Stimulated activated CD4-positive, alpha-beta T cell treated with anti-CD3 and anti-CD28 coated beads, Interleukin-12 subunit alpha, Interleukin-12 subunit beta, amount 100 ng/mL, for 4 hours (primary cell): ENCODE measurements at regions not wholly inside any gene's neighbourhood (a gene's known extent, or its start where the extent isn't known, plus 50 kb on each side); places are given as distances from the start of the nearest gene placed in this dataset.

Experiments used
- DNase-seq: peaks from one replicate; pipeline ENCODE4 v3.0.0-alpha.2; 2020

DNA sequence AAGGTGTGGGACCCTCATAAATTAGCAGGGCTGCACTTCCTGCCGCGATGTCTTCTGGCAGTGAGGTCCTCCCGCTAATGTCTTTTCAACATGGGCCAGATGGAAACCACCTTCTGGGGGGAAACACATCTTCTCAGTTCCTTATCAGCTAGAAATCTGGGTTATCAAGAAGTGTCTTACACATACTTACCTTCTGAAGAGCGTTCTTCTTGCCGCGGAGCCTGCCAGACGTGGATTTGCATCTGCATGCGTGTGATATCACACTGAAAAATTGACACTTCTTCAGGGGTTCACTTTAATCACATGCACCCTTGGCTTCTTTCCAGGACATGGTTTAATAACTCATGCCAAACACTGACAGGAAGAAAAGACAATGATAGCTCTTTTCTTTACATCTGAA, 163.5 kb upstream of the SOX11 start:
- no peak for DNase-seq

DNA sequence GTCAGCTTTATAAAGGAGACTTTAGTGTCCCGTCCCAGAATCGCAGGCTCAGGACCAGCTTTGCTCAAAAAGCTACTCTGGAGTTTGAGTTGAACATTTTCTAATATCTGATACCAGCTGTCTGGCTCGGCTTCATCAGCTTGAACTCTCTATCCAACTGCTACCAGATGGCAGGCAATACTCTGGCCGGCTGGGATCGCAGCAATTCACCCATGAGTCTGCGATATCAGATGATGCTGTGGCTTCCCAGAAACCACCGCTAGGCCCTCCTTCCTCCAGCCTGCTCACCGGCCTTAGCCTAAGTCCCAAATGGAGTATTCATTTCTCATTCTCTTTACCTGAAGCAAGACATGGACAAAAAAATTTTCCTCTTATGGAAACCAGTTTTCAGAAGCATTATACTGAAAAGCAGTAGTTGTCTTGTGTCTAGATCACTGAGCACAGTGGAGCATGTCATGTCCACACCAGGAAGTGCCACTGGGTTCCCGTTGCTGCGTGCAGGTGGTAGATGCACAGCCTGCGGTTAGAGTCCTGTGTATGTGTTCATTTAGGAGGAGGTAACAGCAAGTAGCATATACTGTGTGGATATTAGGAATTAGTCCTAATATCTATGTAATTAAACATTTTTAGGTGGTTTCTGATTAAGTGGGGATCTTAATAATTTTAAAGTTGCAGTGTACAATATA, 162.0 kb upstream of the SOX11 start:
- no peak for DNase-seq

DNA sequence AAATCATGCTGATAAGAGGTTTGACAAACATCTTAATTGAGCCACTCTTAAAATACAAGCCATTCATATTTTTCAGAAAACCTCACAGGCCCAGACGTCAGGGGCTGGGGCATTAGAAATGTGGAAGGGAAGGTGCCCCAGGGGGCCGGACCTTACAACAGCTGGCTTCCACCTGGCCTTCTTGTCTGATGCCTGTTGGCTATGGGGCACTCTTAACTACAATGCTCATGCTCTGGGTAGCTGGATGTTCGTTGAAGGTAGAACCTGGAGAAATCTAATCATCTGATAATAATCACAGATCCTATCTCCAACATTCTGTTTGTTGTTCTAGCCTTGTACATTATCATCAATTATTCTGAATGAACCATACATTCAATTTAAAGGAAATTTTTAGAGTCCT, 156.9 kb upstream of the SOX11 start:
- DNase-seq: no peak

DNA sequence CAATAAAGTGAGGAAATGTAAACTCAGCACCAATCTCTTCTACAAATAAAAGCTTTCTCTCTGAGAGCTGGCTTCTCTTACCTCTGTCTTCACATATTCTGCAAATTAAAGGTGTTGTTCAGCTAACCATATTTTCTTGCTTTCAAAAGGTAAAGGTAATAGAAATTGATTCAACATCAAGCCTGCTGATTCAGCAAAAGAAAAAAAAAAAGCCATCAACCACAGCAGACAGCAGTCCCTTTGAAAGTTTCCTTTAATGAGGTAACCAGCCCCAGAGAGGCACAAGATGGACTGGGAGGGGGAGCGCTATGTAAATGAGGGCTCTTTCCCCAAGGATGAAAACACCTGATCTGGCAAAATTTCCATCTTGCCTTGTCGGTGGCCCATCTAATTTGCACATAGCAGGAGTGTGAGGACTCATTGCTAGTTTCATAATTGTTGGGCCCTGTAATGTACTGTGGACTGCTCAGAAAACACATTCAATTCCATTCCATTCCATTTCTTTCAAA, 154.9 kb upstream of the SOX11 start:
- no peak for DNase-seq

DNA sequence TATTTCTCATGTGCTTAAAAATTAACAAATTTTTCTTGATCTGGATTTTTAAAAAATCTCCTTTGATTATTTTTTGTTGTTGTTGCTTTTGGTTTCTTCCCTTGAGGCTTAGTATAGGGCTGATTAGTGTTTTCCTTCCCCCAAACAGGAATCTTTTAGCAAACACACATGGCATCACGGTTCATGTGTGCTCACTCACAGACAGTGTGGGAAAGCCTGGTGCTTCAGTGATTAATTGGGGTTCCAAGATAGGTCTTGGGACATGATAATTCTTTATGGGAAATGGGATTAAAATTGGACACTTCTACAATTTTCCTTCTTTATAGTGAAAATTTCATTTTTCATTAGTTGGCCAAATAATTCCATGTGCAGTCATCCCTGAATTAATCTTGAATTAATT, 153.9 kb upstream of the SOX11 start:
- DNase-seq: no peak

DNA sequence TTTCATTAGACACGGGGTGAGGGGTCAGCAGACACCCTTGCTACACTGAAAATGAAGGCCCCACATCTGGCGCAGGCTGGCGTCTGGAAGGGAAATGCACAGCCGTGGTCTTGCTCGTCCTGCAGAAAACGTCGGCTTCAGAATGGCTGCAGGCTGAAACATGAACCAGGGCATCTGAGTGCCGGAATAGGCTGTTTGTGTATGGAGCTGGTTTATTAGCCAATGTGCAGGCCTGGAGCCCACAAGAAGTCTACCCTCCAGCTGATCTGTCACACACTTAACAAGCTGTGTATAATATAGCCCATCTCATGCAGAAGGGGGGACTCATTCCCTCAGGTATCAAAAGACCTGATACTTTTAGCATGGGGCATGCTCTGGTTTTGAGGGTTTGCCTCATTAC, 153.4 kb upstream of the SOX11 start:
- DNase-seq: no peak

DNA sequence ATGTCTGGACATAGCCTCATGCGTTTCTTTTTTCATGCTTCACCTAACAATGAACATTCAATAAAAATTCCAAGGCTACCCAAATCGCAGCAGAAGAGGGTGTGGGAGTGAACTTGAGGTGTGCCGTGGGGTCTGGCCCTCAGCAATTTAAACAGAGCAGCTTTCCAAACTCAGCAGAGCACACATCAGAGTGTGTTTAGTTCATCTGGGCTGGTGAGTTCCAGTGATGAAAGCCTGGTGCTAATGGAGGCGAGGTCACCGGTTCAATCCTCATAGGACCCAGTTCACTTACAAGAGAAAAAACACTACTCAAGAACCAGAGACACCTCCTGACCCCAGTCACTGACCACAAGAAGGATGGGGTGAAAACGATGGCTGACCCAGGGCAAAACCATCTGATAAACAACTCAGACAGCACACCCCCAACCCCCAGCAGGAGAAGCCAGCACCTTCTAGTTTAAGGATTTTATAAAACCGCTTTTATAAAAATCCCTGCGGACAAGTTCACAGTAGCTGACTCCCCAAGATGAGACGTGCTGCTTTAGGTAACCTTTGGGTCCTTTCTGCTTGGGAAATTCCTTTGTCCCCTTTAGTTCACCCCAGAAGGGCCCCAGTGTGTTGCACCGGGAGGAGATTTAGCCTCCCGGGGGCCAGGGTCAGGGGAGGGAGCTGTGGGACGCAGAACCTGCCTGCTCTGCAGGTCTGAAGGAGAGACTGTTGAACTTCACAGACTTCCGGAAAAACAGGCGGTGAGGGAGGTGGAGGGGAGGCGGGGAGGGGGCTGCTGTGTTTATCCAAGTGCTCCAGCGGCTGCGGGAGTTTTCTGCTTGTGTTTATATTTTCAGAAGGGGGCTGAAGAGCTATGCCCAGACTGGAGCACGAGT, 152.7 kb upstream of the SOX11 start:
- DNase-seq: no peak

DNA sequence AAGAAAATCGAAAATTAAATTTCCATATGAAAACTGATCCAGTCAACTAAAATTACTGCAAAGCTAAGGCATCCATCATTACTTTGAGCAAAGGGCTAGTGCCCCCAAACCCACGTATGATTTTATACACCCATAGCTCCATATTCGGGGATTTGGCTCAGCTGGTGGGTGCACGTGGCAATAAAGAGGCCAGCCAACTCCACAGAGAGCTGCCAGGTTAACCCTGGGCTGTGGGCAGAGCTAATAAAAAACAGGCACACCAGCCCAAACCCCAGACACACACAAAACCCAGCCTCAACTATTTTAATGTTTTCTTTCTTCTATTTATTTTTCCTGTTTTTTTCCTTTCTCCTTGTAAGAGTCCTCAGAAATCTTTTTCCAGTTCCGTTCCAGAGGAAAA, 151.3 kb upstream of the SOX11 start:
- DNase-seq: no peak

DNA sequence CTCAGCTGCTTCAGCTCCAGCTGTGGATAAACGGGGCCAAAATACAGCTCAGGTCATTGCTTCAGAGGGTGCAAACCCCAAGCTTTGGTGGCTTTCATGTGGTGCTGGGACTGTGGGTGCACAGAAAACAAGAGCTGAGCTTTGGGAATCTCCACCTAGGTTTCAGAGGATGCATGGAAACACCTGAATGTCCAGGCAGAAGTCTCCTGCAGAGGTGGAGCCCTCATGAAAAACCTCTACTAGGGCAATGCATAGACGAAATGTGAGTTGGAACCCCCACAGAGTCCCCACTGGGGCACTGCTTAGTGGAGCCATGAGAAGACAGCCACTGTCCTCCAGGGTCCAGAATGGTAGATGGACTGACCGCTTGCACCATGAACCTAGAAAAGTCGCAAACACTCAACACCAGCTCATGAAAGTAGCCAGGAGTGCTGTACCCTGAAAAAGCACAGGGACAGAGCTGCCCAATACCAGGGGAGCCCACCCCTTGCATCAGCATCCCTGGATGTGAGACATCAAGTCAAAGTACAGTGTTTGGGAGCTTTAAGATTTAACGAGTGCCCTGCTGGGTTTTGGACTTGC, 147.9 kb upstream of the SOX11 start:
- no peak for DNase-seq

DNA sequence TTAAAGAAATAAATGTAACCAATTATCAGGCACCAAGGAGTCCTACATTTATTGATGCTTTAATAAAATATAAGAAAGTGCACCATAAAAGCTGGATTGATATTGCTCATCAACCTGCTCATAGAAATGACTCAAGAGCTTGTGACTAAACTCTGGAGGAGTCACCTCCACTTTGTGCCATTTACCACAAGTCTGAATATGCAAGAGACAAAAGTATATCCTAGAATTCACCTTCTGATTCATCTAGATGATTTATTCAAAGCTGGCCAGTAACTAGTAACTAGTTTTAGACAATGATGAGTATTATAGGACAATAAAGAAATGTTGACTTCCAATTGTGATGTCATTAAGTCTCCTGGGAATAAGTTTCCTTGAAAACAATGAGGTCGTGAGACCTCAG, 146.0 kb upstream of the SOX11 start:
- no peak for DNase-seq

DNA sequence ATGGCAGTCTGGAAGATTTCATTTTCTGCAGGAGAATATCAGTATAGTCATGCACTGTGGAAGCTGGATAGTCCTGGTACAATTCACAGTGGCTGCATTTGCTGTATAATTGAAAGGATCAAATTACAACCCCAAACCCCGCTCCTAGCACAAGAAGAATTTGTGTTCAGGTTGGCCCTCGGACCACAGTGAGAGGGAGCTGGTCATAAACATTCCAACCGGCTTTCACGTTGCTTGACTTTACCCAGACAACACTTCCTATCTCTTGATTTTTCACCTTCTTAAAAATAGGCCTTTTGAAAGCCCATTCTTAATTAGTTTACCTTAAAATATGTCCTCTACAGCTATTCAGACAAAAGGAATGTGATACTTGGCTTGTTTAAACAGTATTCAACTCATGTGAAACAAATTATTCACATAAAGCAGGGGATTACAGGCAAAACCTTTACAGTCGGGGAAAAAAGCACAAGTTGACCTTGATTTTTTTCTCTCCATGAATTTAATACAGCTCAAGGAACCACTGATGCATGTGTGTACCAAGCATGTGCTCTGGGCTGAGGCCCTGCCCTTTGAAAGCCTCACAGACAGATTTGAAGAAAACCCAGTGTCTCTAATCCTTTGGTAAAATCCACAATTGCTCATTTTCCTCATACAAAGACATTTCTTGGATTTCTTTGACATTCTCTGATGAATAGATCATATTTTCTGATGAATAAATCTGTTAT, 143.0 kb upstream of the SOX11 start:
- no peak for DNase-seq

DNA sequence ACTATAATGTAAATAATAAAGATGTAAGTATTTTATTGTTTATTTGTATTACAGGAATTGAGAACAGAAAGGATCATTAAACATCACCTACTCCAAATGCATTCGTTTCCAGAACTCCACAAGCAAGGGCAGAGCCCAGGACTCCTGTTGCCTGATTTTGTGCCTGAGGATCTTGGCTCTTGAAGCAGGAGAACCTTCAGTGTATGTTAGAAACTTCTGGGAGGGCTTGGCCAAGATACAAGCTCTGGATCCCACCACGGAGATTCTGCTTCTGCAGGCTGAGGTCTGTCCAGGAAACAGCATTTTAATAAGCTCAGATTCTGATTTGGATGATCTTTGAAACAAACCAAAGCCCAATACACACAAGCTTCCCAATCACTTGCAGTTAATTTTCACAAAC, 142.4 kb upstream of the SOX11 start:
- no peak for DNase-seq

DNA sequence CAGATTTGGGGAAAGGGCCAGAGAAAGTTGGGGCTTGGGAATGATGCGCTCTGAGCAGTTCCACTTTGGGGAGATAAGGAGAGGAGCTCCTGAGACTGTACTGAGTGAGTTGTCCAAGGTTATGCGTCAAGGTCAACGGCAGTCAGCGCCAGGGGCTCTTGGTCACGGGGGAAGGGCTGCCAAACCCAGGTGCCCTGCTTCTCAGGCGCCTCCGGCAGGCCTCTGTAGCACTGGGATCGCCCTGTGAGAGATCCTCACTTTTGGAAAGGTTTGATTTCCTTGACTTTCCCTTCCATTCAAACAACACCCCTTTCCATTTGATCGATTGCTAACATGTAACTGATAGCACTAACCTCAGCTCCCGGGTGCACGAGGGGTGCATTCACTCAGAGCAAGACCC, 136.5 kb upstream of the SOX11 start:
- DNase-seq: no peak

DNA sequence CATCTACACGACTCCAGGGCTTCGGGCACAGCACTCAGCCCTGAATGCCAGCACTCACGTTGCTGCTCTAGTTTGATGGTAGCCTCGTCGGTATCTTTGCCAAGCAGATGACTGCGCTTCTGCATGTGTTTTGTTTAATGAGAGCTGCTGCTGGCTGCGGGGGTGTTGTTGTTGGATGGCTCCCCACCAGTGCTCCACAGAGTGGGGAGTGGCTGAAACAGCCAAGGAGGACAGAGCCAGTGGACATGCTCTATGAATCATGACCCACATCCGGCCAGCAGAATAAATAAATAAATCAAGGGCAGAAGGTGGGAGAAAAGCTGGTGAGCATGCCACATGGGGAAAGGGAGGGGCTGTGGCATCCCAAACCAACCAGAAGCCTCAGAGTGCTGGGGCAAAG, 131.2 kb upstream of the SOX11 start:
- DNase-seq: no peak

DNA sequence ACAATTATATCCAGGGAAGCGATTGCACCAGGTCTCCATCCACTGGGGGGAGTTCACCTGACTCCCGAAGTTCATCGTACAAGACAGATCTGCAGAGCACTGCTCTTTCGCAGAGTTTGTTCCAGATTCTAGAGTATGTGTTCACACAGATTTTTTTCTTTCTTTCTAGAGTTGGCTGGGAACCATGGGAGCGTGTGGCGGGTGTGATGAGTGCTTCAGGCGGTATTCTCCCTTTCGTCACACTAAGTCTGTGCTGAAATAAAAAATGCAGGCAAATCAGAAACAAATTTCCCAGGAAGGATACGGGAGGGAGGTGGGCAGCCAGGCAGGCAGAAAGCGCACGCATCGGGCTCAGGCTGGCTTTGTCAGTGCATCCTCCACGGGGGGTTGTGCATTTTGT, 129.8 kb upstream of the SOX11 start:
- DNase-seq: no peak

DNA sequence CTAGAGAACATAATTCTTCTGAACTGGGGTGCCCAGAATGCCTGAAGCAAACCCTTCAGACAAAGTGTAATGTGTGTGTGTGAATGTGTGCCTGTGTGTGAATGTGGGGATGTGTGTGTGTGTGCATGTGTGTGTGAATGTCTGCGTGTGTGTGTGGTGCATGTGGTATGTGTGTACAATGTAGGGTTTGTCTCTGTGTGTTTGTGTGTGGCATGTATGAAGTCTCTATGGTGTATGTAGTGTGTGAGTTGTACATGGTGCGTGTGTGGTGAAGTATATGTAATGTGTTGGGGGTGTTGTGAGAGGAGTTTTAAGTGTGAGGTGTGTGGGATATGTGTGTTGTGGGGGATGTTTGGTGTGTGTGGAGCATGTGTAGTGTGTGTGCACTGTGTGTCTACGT, 129.3 kb upstream of the SOX11 start:
- DNase-seq: no peak

DNA sequence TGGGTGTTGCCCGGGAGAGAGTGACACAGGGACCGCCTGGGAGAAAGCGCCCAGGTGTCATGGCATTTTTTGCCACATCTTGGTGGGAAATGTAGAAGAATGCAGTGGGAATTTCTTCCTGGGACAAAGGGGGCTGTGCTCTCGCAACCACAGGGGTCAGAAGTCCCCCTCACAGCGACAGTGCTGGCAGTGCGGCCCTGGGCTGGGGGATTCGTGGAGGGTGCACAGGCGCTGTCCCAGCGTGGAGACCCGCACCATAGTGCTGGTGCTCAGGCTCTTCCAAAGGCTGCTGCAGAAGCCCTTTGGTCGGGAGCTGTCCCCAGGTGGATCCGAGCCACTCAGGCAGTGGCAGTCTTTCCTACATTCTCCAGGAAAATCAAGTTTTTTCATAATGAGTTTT, 128.8 kb upstream of the SOX11 start:
- no peak for DNase-seq

DNA sequence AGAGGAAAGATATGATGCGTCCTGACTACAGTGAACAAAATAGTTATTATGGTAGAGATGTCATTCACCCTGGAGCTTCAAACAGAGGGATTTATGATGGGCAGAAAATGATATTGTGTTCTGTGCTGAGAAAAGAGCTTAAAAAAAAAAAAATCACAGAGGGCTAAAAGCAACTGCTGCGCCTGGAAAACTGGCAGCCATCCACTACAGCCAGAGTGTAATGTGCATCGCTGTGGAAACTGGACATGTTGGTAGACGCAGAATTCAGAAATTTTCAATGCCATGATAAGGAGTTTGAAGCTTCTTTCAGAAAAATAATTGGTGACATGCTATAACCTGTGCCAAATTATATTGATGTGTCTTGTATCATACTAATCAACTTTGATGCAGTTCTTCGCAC, 122.9 kb upstream of the SOX11 start:
- DNase-seq: no peak

DNA sequence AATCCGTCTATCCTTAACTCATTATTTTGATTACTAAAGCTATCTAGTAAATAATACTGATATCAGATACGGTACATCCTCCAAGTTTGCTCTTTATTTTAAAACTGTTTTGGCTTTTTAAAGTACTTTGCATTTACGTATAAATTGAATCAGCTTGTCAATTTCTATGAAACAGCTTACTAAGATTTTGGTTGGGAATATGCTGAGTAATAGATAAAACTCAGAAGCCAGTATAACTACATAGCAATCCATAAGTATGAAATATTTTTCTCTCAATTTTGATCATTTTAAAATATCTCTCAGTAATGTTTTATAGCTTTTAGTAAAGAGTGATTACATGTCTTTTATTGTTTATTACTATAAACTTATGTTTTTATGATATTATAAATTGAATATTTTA, 116.2 kb upstream of the SOX11 start:
- DNase-seq: no peak

DNA sequence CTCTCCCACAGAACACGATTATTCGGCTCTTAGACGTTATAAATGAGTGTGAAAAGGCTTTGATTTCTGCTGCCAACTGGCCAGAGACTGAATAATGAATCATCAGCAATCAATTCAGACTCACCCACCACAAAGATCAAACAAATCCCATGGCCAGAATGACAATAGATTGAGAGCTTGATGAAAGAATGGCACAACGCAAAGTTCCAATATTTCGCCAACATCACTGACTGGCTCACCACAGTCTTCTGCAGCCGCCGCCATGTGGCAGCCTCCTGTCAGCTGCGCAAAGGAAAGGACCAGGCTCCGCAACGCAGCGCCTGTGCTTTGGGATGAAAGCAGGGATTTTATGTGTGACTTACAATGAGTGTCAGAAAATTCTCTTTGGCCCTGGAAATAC, 104.4 kb upstream of the SOX11 start:
- DNase-seq: no peak

DNA sequence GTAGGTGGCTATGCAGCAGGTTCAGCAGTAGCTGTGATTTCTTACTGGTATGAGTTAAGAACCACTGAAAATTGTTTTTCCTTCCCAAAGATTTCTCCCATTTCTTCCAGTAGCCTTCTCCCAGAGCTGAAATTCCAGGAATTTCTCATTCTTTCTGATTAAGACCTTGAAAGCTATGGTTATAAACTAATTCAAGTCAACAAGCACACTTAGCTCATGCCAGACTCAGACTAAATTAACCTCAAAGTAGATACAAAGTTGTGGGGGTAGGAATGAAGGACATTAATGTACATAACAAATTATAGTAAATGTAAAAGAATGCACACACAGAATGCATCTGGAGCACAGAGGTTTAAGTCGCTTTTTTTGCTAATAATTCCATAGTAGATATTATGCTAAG, 103.6 kb upstream of the SOX11 start:
- no peak for DNase-seq

DNA sequence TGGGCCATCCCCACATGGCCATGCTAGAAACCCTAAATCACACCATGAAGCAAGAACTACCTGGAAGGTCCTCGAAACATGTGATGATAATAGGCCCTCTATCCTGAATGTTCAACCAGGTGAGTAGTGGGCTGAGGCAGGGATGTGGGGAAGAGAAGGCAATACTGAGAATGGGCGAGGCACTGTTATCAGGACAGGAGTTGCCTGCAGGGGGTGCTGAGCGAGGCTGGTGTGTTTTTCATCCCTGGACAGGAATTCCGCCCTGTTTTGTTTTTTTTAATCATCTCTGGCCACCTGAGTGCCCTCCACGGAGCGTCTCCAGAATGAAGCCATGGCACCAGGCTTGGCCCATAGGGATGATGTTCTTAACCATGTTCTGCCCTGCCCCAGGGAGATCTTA, 103.0 kb upstream of the SOX11 start:
- no peak for DNase-seq

DNA sequence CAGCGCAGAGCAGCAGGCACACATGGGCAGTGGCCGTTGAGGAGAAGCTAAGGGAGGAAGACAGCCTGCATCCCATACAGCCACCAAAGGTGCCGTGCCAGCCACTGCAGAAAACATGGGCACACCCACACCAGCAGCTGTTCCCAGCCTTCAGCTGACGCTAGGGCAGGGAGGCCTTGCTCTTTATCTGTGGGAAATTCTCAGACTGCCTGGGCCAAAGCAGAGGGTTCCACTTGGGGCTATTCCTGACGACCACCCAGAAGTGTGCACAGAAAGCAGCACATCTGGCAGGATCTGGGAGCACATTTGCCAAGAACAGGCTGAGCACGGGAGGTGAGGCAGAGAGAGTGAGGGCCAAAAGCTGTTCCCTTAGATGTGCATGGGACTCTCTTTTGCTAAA, 101.3 kb upstream of the SOX11 start:
- DNase-seq: no peak

DNA sequence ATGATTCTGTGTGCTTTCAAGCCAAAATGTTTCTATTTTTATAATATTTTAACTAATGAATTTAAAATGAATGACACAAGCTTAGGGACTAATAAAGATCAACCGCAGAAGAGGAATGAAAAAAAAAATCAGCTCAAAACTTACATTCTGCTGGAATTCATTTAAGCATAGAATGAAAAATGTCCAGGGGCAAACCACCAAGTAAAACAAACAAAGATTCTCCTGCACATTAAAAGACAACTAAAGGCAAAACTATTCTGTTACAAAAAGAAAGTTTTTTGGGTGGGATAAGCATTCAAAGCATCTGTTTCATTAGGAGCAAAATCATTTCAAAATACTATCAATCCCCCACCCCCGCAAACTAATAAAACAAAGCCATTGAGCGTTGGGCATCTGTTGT, 99.3 kb upstream of the SOX11 start:
- no peak for DNase-seq
